ENCODE measurements at regions not wholly inside any gene's neighbourhood (a gene's known extent, or its start where the extent isn't known, plus 50 kb on each side); places are given as distances from the start of the nearest gene placed in this dataset.

DNA sequence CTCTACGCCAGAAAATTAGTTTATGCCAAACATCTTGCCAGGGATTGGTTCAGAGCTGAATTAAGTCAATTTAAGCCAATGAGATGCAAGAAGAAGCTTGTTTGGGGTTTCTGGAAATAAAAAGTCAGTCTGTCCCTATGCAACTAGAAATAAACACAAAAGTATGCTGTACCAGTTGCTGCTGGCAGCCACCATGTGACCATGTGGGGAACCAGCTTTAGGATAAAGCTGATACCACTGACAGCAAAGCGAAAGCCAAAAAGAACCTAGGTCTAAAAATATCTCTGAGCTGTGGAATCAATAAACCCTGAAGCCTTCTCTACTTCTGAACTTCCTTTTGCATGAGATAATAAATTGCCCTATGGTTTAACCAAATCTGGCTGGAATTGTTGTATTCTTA is 181.8 kb upstream of the PARD3B start (continued):
- TF ChIP-seq, protein P1, sequence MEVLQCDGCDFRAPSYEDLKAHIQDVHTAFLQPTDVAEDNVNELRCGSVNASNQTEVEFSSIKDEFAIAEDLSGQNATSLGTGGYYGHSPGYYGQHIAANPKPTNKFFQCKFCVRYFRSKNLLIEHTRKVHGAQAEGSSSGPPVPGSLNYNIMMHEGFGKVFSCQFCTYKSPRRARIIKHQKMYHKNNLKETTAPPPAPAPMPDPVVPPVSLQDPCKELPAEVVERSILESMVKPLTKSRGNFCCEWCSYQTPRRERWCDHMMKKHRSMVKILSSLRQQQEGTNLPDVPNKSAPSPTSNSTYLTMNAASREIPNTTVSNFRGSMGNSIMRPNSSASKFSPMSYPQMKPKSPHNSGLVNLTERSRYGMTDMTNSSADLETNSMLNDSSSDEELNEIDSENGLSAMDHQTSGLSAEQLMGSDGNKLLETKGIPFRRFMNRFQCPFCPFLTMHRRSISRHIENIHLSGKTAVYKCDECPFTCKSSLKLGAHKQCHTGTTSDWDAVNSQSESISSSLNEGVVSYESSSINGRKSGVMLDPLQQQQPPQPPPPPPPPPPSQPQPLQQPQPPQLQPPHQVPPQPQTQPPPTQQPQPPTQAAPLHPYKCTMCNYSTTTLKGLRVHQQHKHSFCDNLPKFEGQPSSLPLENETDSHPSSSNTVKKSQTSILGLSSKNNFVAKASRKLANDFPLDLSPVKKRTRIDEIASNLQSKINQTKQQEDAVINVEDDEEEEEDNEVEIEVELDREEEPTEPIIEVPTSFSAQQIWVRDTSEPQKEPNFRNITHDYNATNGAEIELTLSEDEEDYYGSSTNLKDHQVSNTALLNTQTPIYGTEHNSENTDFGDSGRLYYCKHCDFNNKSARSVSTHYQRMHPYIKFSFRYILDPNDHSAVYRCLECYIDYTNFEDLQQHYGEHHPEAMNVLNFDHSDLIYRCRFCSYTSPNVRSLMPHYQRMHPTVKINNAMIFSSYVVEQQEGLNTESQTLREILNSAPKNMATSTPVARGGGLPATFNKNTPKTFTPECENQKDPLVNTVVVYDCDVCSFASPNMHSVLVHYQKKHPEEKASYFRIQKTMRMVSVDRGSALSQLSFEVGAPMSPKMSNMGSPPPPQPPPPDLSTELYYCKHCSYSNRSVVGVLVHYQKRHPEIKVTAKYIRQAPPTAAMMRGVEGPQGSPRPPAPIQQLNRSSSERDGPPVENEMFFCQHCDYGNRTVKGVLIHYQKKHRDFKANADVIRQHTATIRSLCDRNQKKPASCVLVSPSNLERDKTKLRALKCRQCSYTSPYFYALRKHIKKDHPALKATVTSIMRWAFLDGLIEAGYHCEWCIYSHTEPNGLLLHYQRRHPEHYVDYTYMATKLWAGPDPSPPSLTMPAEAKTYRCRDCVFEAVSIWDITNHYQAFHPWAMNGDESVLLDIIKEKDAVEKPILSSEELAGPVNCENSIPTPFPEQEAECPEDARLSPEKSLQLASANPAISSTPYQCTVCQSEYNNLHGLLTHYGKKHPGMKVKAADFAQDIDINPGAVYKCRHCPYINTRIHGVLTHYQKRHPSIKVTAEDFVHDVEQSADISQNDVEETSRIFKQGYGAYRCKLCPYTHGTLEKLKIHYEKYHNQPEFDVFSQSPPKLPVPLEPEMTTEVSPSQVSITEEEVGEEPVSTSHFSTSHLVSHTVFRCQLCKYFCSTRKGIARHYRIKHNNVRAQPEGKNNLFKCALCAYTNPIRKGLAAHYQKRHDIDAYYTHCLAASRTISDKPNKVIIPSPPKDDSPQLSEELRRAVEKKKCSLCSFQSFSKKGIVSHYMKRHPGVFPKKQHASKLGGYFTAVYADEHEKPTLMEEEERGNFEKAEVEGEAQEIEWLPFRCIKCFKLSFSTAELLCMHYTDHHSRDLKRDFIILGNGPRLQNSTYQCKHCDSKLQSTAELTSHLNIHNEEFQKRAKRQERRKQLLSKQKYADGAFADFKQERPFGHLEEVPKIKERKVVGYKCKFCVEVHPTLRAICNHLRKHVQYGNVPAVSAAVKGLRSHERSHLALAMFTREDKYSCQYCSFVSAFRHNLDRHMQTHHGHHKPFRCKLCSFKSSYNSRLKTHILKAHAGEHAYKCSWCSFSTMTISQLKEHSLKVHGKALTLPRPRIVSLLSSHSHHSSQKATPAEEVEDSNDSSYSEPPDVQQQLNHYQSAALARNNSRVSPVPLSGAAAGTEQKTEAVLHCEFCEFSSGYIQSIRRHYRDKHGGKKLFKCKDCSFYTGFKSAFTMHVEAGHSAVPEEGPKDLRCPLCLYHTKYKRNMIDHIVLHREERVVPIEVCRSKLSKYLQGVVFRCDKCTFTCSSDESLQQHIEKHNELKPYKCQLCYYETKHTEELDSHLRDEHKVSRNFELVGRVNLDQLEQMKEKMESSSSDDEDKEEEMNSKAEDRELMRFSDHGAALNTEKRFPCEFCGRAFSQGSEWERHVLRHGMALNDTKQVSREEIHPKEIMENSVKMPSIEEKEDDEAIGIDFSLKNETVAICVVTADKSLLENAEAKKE (CRISPR knock-in tag; IDR thresholded peaks at IDR 0.05), result no peak

DNA sequence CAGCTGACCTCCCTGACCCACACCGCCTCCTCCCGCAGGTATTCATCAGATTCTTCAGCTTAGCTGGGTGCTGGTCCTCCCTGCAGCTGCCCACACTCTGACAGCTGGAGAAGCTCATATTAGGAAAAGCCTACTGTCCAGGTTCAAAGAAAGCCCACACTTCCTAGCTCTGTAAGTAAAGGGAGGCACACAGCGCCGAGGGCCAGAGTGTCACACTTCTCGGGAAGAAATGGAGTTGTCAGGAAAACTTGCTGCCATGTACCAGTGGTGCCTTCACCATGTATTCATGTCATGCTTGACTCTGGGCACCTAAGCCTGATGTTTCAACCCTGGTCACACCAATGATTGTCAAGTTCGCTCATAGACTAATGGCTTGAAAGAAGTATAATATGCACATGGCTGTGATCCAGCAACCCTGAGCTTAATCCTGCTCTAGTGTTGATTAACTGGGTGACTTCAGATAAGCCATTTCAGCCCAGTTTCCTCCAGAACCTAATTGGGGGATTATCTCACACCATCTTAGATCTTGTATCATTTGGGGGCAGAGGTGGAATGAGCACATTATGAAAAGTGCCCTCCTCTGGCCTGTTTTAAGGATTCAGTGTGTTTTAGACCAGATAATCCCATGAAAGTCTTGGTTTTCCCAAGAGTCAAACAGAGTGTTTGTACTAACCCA is 180.3 kb upstream of the PARD3B start:
- Histone ChIP-seq H3K4me3 (no peak overlapping the region), H3K79me2 (replicated peaks; ENCODE audit: insufficient read depth) (no peaks in the 10 kb centered on the region), H4K20me1 (replicated peaks; ENCODE audit: insufficient read depth) (no peaks in the 10 kb centered on the region), H2AFZ (peak overlapping the region; percentile 72; the same call in 1 of the 2 replicates), H3K27me3 (ENCODE audit: insufficient read depth) (no peaks in the 10 kb centered on the region), H3K36me3 (ENCODE audit: insufficient read depth) (no peaks in the 10 kb centered on the region), H3K4me1 (ENCODE audit: insufficient read depth) (0 out of 2 replicates have a peak, but pooled peaks cover 5% of the 10 kb centered on the region), H3K27ac (ENCODE audit: low read depth) (no peak overlapping the region), H3K4me2 (no peak overlapping the region), H3K9me2 (ENCODE audit: insufficient read depth) (no peaks in the 10 kb centered on the region), H3F3A (replicated peaks; ENCODE audit: low read depth) (no peaks in the 10 kb centered on the region)
- peaks cover 4% of the 10 kb centered on the region for H3K27me3 Mint-ChIP-seq (ENCODE audit: insufficient read depth, low read depth, poor library complexity)
- no peaks in the 10 kb centered on the region for H3K36me3 Mint-ChIP-seq (ENCODE audit: low read depth)
- H3K9me3 Mint-ChIP-seq, result no peaks in the 10 kb centered on the region
- ATAC-seq (no peak), DNase-seq (ENCODE audit: low spot score) (no peak)
- no peak overlapping the region for H3K4me3 Mint-ChIP-seq
- H3K4me1 Mint-ChIP-seq, result peaks cover 6% of the 10 kb centered on the region
- no peak overlapping the region for H3K27ac Mint-ChIP-seq
- TF ChIP-seq CREB1 (CRISPR knock-in tag; IDR thresholded peaks at IDR 0.05; ENCODE audit: low read depth), result no peak
- TF ChIP-seq, protein P1 (CRISPR knock-in tag; IDR thresholded peaks at IDR 0.05), result no peak
- no peak for TF ChIP-seq NANOG (IDR thresholded peaks at IDR 0.05; ENCODE audit: borderline replicate concordance)
- TF ChIP-seq, protein P2, sequence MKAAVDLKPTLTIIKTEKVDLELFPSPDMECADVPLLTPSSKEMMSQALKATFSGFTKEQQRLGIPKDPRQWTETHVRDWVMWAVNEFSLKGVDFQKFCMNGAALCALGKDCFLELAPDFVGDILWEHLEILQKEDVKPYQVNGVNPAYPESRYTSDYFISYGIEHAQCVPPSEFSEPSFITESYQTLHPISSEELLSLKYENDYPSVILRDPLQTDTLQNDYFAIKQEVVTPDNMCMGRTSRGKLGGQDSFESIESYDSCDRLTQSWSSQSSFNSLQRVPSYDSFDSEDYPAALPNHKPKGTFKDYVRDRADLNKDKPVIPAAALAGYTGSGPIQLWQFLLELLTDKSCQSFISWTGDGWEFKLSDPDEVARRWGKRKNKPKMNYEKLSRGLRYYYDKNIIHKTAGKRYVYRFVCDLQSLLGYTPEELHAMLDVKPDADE (IDR thresholded peaks at IDR 0.05), result no peak
- no peak for TF ChIP-seq STAT1 (IDR thresholded peaks at IDR 0.05; ENCODE audit: unreplicated experiment)
- TF ChIP-seq POLR2AphosphoS5 (IDR thresholded peaks at IDR 0.05; ENCODE audit: low read depth), result no peak
- TF ChIP-seq ZNF331 (CRISPR knock-in tag; IDR thresholded peaks at IDR 0.05; ENCODE audit: low read depth), result no peak
- no peak for TF ChIP-seq JUNB (IDR thresholded peaks at IDR 0.05; ENCODE audit: unreplicated experiment)

All from GM23338 (cell line).